ENCODE measurements at regions not wholly inside any gene's neighbourhood (a gene's known extent, or its start where the extent isn't known, plus 50 kb on each side); places are given as distances from the start of the nearest gene placed in this dataset.
"Not testable (repeated sequence)": the region's sequence is repeated elsewhere in the genome, so short reads cannot be mapped to it uniquely, and the experiment has no call there.

- DNase-seq (no peak), ATAC-seq (no peak)
- Mint-ChIP-seq H3K36me3 (ENCODE audit: low read depth) (peaks cover 5% of the 10 kb centered on the region), H3K4me3 (no peak overlapping the region), H3K27me3 (peaks cover 83% of the 10 kb centered on the region), H3K27ac (no peak overlapping the region), H3K4me1 (peaks cover 2% of the 10 kb centered on the region)
- H3K9me3 ChIP-seq (ENCODE audit: control insufficient read depth, low read length, poor library complexity, severe bottlenecking), result no peaks in the 10 kb centered on the region
Observed at GRCh38 chr6:6734479-6735465, 146.3 kb downstream of the LY86 start.

GRCh38 chr6:6736791-6737654, 148.5 kb downstream of the LY86 start:
- peaks cover 75% of the 10 kb centered on the region for H3K27me3 Mint-ChIP-seq
- no peak for DNase-seq
- no peak for ATAC-seq
- peaks cover 2% of the 10 kb centered on the region for H3K4me1 Mint-ChIP-seq
- H3K4me3 Mint-ChIP-seq, result no peak overlapping the region
- H3K27ac Mint-ChIP-seq, result no peak overlapping the region
- no peaks in the 10 kb centered on the region for H3K9me3 ChIP-seq (ENCODE audit: control insufficient read depth, low read length, poor library complexity, severe bottlenecking)
- H3K36me3 Mint-ChIP-seq (ENCODE audit: low read depth), result peaks cover 5% of the 10 kb centered on the region

- DNase-seq, result no peak
- no peak overlapping the region for H3K4me3 Mint-ChIP-seq
- no peak overlapping the region for H3K27ac Mint-ChIP-seq
- ATAC-seq, result no peak
- H3K36me3 Mint-ChIP-seq (ENCODE audit: low read depth), result peaks cover 4% of the 10 kb centered on the region
- H3K27me3 Mint-ChIP-seq, result peaks cover 74% of the 10 kb centered on the region
- H3K9me3 ChIP-seq (ENCODE audit: control insufficient read depth, low read length, poor library complexity, severe bottlenecking), result no peaks in the 10 kb centered on the region
- H3K4me1 Mint-ChIP-seq, result peaks cover 2% of the 10 kb centered on the region
Observed at GRCh38 chr6:6737671-6738070, 149.2 kb downstream of the LY86 start.

GRCh38 chr6:6738108-6738507, 149.6 kb downstream of the LY86 start:
- Mint-ChIP-seq H3K36me3 (ENCODE audit: low read depth) (peaks cover 2% of the 10 kb centered on the region), H3K4me1 (peaks cover 2% of the 10 kb centered on the region), H3K27me3 (peaks cover 75% of the 10 kb centered on the region), H3K27ac (no peak overlapping the region), H3K4me3 (no peak overlapping the region)
- DNase-seq, result no peak
- ATAC-seq, result no peak
- H3K9me3 ChIP-seq (ENCODE audit: control insufficient read depth, low read length, poor library complexity, severe bottlenecking), result no peaks in the 10 kb centered on the region

- peaks cover 75% of the 10 kb centered on the region for H3K27me3 Mint-ChIP-seq
- ATAC-seq (no peak), DNase-seq (no peak)
- H3K9me3 ChIP-seq (ENCODE audit: control insufficient read depth, low read length, poor library complexity, severe bottlenecking), result no peaks in the 10 kb centered on the region
- no peak overlapping the region for H3K27ac Mint-ChIP-seq
- no peak overlapping the region for H3K4me3 Mint-ChIP-seq
- H3K36me3 Mint-ChIP-seq (ENCODE audit: low read depth), result peaks cover 2% of the 10 kb centered on the region
- H3K4me1 Mint-ChIP-seq, result peaks cover 2% of the 10 kb centered on the region
Observed at GRCh38 chr6:6738922-6739716, 150.6 kb downstream of the LY86 start.

- no peaks in the 10 kb centered on the region for H3K9me3 ChIP-seq (ENCODE audit: control insufficient read depth, low read length, poor library complexity, severe bottlenecking)
- Mint-ChIP-seq H3K27me3 (peaks cover 62% of the 10 kb centered on the region), H3K4me1 (peaks cover 2% of the 10 kb centered on the region), H3K27ac (no peak overlapping the region), H3K36me3 (ENCODE audit: low read depth) (peaks cover under 1% of the 10 kb centered on the region), H3K4me3 (no peak overlapping the region)
- ATAC-seq (no peak), DNase-seq (no peak)
Observed at GRCh38 chr6:6740595-6740994, 152.1 kb downstream of the LY86 start.

- Mint-ChIP-seq H3K27me3 (peaks cover 55% of the 10 kb centered on the region), H3K36me3 (ENCODE audit: low read depth) (no peaks in the 10 kb centered on the region), H3K4me1 (peaks cover 2% of the 10 kb centered on the region), H3K27ac (no peak overlapping the region), H3K4me3 (no peak overlapping the region)
- ATAC-seq, result no peak
- DNase-seq, result no peak
- H3K9me3 ChIP-seq (ENCODE audit: control insufficient read depth, low read length, poor library complexity, severe bottlenecking), result no peaks in the 10 kb centered on the region
Observed at GRCh38 chr6:6741264-6741663, 152.7 kb downstream of the LY86 start.

- no peak overlapping the region for H3K27ac Mint-ChIP-seq
- no peaks in the 10 kb centered on the region for H3K9me3 ChIP-seq (ENCODE audit: control insufficient read depth, low read length, poor library complexity, severe bottlenecking)
- peaks cover 52% of the 10 kb centered on the region for H3K27me3 Mint-ChIP-seq
- ATAC-seq, result no peak
- no peak for DNase-seq
- H3K36me3 Mint-ChIP-seq (ENCODE audit: low read depth), result no peaks in the 10 kb centered on the region
- H3K4me3 Mint-ChIP-seq, result no peak overlapping the region
- peaks cover 6% of the 10 kb centered on the region for H3K4me1 Mint-ChIP-seq
Observed at GRCh38 chr6:6742535-6742934, 154.0 kb downstream of the LY86 start.

GRCh38 chr6:6744551-6744950, 156.0 kb downstream of the LY86 start:
- Mint-ChIP-seq H3K4me1 (peaks cover 4% of the 10 kb centered on the region), H3K4me3 (no peak overlapping the region), H3K27ac (no peak overlapping the region), H3K36me3 (ENCODE audit: low read depth) (no peaks in the 10 kb centered on the region), H3K27me3 (peaks cover 32% of the 10 kb centered on the region)
- H3K9me3 ChIP-seq (ENCODE audit: control insufficient read depth, low read length, poor library complexity, severe bottlenecking), result no peaks in the 10 kb centered on the region
- no peak for DNase-seq
- no peak for ATAC-seq

GRCh38 chr6:6745637-6746332, 157.3 kb downstream of the LY86 start:
- peaks cover 35% of the 10 kb centered on the region for H3K27me3 Mint-ChIP-seq
- H3K36me3 Mint-ChIP-seq (ENCODE audit: low read depth); H3K27ac Mint-ChIP-seq; DNase-seq; H3K9me3 ChIP-seq (ENCODE audit: control insufficient read depth, low read length, poor library complexity, severe bottlenecking); H3K4me1 Mint-ChIP-seq; H3K4me3 Mint-ChIP-seq; ATAC-seq: not testable (repeated sequence)

GRCh38 chr6:6746333-6746969, 157.9 kb downstream of the LY86 start:
- no peak overlapping the region for H3K27ac Mint-ChIP-seq
- ATAC-seq (no peak), DNase-seq (no peak)
- peaks cover 40% of the 10 kb centered on the region for H3K27me3 Mint-ChIP-seq
- no peaks in the 10 kb centered on the region for H3K9me3 ChIP-seq (ENCODE audit: control insufficient read depth, low read length, poor library complexity, severe bottlenecking)
- H3K4me3 Mint-ChIP-seq, result no peak overlapping the region
- H3K4me1 Mint-ChIP-seq, result peaks cover 4% of the 10 kb centered on the region
- no peaks in the 10 kb centered on the region for H3K36me3 Mint-ChIP-seq (ENCODE audit: low read depth)

GRCh38 chr6:6746970-6747338, 158.4 kb downstream of the LY86 start:
- H3K36me3 Mint-ChIP-seq (ENCODE audit: low read depth), result no peaks in the 10 kb centered on the region
- H3K4me1 Mint-ChIP-seq, result peaks cover 7% of the 10 kb centered on the region
- no peak overlapping the region for H3K4me3 Mint-ChIP-seq
- peaks cover 40% of the 10 kb centered on the region for H3K27me3 Mint-ChIP-seq
- H3K9me3 ChIP-seq (ENCODE audit: control insufficient read depth, low read length, poor library complexity, severe bottlenecking), result no peaks in the 10 kb centered on the region
- ATAC-seq (no peak), DNase-seq (no peak)
- H3K27ac Mint-ChIP-seq, result no peak overlapping the region

Data from T-helper 17 cell (primary cell).